ENCODE measurements at regions not wholly inside any gene's neighbourhood (a gene's known extent, or its start where the extent isn't known, plus 50 kb on each side); places are given as distances from the start of the nearest gene placed in this dataset.

- DNase-seq (ENCODE audit: low read depth) = peak; percentile 55
Measured at GRCh38 chr2:196315388-196316049, 144.1 kb upstream of the STK17B start.

- no peak for DNase-seq (ENCODE audit: low read depth)
Measured at GRCh38 chr2:196316050-196316430, 144.7 kb upstream of the STK17B start.

- DNase-seq (ENCODE audit: low read depth) = no peak
Measured at GRCh38 chr2:196318517-196319377, 147.4 kb upstream of the STK17B start.

- DNase-seq (ENCODE audit: low read depth) = no peak
Measured at GRCh38 chr2:196322973-196323810, 151.8 kb upstream of the STK17B start.

- no peak for DNase-seq (ENCODE audit: low read depth)
Measured at GRCh38 chr2:196324211-196324610, 152.8 kb upstream of the STK17B start.

- DNase-seq (ENCODE audit: low read depth) = no peak
Measured at GRCh38 chr2:196328088-196328680, 156.8 kb upstream of the STK17B start.

- DNase-seq (ENCODE audit: low read depth) = no peak
Measured at GRCh38 chr2:196329959-196330358, 158.6 kb upstream of the STK17B start.

GRCh38 chr2:196330645-196331044 is 159.3 kb upstream of the STK17B start:
- DNase-seq (ENCODE audit: low read depth) = no peak

- peak; percentile 72 for DNase-seq (ENCODE audit: low read depth)
Measured at GRCh38 chr2:196331143-196331542, 159.8 kb upstream of the STK17B start.

- peak; percentile 13 for DNase-seq (ENCODE audit: low read depth)
Measured at GRCh38 chr2:196331851-196332250, 160.5 kb upstream of the STK17B start.

GRCh38 chr2:196333397-196333796 is 162.0 kb upstream of the STK17B start:
- DNase-seq (ENCODE audit: low read depth) = no peak

GRCh38 chr2:196334710-196335109 is 163.3 kb upstream of the STK17B start:
- peak; percentile 65 for DNase-seq (ENCODE audit: low read depth)

GRCh38 chr2:196335221-196335634 is 163.8 kb upstream of the STK17B start:
- peak; percentile 91 for DNase-seq (ENCODE audit: low read depth)

GRCh38 chr2:196336207-196336606 is 164.8 kb upstream of the STK17B start:
- peak; percentile 57 for DNase-seq (ENCODE audit: low read depth)

- peak; percentile 12 for DNase-seq (ENCODE audit: low read depth)
Measured at GRCh38 chr2:196336715-196337114, 165.3 kb upstream of the STK17B start.

GRCh38 chr2:196337208-196337953 is 166.0 kb upstream of the STK17B start:
- DNase-seq (ENCODE audit: low read depth) = peak; percentile 46

- no peak for DNase-seq (ENCODE audit: low read depth)
Measured at GRCh38 chr2:196338440-196338839, 167.1 kb upstream of the STK17B start.

- no peak for DNase-seq (ENCODE audit: low read depth)
Measured at GRCh38 chr2:196341277-196341841, 170.0 kb upstream of the STK17B start.

GRCh38 chr2:196344397-196344796 is 173.0 kb upstream of the STK17B start:
- DNase-seq (ENCODE audit: low read depth) = no peak

GRCh38 chr2:196353717-196354116 is 182.3 kb upstream of the STK17B start:
- DNase-seq (ENCODE audit: low read depth) = no peak

GRCh38 chr2:196354186-196354585 is 182.8 kb upstream of the STK17B start:
- DNase-seq (ENCODE audit: low read depth) = no peak

Measured in Daoy (cell line).